GM12892 (cell line): ENCODE measurements at regions not wholly inside any gene's neighbourhood (a gene's known extent, or its start where the extent isn't known, plus 50 kb on each side); places are given as distances from the start of the nearest gene placed in this dataset.

Experiments
- POLR2A ChIP-seq: IDR thresholded peaks from 2 replicates; pipeline ENCODE4 v1.6.1; 2011; ENCODE audit warnings: low read depth, low read length, control low read depth
- POLR2AphosphoS5 ChIP-seq: IDR thresholded peaks from 2 replicates; pipeline ENCODE4 v1.6.1; 2011; ENCODE audit warnings: low read depth, low read length, control low read depth
- TAF1 ChIP-seq: IDR thresholded peaks from 2 replicates; pipeline ENCODE4 v1.6.1; 2011; ENCODE audit warnings: low read depth, mild to moderate bottlenecking, control low read depth, low read length, borderline replicate concordance

- no peak for TF ChIP-seq POLR2A
- TF ChIP-seq POLR2AphosphoS5 = no peak
- no peak for TF ChIP-seq TAF1
Observed at GRCh38 chr16:16971042-16971441, 499.7 kb downstream of the XYLT1 start.
